ENCODE measurements at regions not wholly inside any gene's neighbourhood (a gene's known extent, or its start where the extent isn't known, plus 50 kb on each side); places are given as distances from the start of the nearest gene placed in this dataset.

- peaks cover 0 to 4% (median 2%) of the 10 kb centered on the region in 3 donors for H3K27me3 Mint-ChIP-seq (ENCODE audit: low read depth in 3 of 3)
- Histone ChIP-seq H3K79me2 (ENCODE audit: insufficient read depth, low read length) (no peaks in the 10 kb centered on the region), H3K4me1 (ENCODE audit: control insufficient read depth in 1 of 2, insufficient read depth in 2 of 2, low read length in 2 of 2) (no peaks in the 10 kb centered on the region), H3K9ac (ENCODE audit: insufficient read depth, low read length, poor library complexity, severe bottlenecking) (no peak overlapping the region), H3K4me2 (replicated peaks; ENCODE audit: extremely low read depth, low read length, poor library complexity, severe bottlenecking) (no peak overlapping the region), H3K27ac (ENCODE audit: low read depth in 1 of 2, low read length in 2 of 2) (no peak overlapping the region), H2AFZ (ENCODE audit: insufficient read depth, low read depth, low read length, poor library complexity, severe bottlenecking) (no peak overlapping the region), H4K20me1 (ENCODE audit: insufficient read depth, low read length) (no peaks in the 10 kb centered on the region), H3K9me3 (replicated peaks in 1 of 2; ENCODE audit: control insufficient read depth in 1 of 2, insufficient read depth in 1 of 2, low read length in 2 of 2) (peaks cover 0 to 3% of the 10 kb centered on the region in 2 donors), H3K36me3 (replicated peaks in 1 of 2; ENCODE audit: control insufficient read depth in 1 of 2, insufficient read depth in 2 of 2, low read length in 2 of 2) (no peaks in the 10 kb centered on the region), H3K27me3 (ENCODE audit: control insufficient read depth in 2 of 2, insufficient read depth in 2 of 2, low read length in 2 of 2) (no peaks in the 10 kb centered on the region), H3K4me3 (replicated peaks in 1 of 3; ENCODE audit: low read depth in 2 of 3, low read length in 3 of 3) (no peak overlapping the region)
- 100% methylated on average over 1 of the region's 5 CpGs for WGBS (ENCODE audit: insufficient coverage)
- H3K9me3 Mint-ChIP-seq = peaks cover 0 to 10% (median 5%) of the 10 kb centered on the region in 7 donors
- no peak overlapping the region for H3K4me3 Mint-ChIP-seq
- DNase-seq = no peak
- H3K4me1 Mint-ChIP-seq = no peaks in the 10 kb centered on the region
- TF ChIP-seq CTCF (IDR thresholded peaks at IDR 0.05) = no peak
- no peaks in the 10 kb centered on the region for H3K36me3 Mint-ChIP-seq
- no peak overlapping the region for H3K27ac Mint-ChIP-seq
- intact Hi-C loops (cut with micrococcal nuclease) = no loop called here
Observed at GRCh38 chr4:100022792-100023222, 72.7 kb upstream of the H2AZ1 start.

GRCh38 chr4:100019821-100020220, 69.7 kb upstream of the H2AZ1 start:
- Histone ChIP-seq H3K4me1 (ENCODE audit: control insufficient read depth in 1 of 2, insufficient read depth in 2 of 2, low read length in 2 of 2) (no peaks in the 10 kb centered on the region), H3K9ac (ENCODE audit: insufficient read depth, low read length, poor library complexity, severe bottlenecking) (no peak overlapping the region), H3K36me3 (replicated peaks in 1 of 2; ENCODE audit: control insufficient read depth in 1 of 2, insufficient read depth in 2 of 2, low read length in 2 of 2) (no peaks in the 10 kb centered on the region), H2AFZ (ENCODE audit: insufficient read depth, low read depth, low read length, poor library complexity, severe bottlenecking) (no peak overlapping the region), H3K9me3 (replicated peaks in 1 of 2; ENCODE audit: control insufficient read depth in 1 of 2, insufficient read depth in 1 of 2, low read length in 2 of 2) (peaks cover 0 to 3% of the 10 kb centered on the region in 2 donors), H3K4me3 (replicated peaks in 1 of 3; ENCODE audit: low read depth in 2 of 3, low read length in 3 of 3) (no peak overlapping the region), H4K20me1 (ENCODE audit: insufficient read depth, low read length) (no peaks in the 10 kb centered on the region), H3K27me3 (ENCODE audit: control insufficient read depth in 2 of 2, insufficient read depth in 2 of 2, low read length in 2 of 2) (no peaks in the 10 kb centered on the region), H3K27ac (ENCODE audit: low read depth in 1 of 2, low read length in 2 of 2) (no peak overlapping the region), H3K79me2 (ENCODE audit: insufficient read depth, low read length) (no peaks in the 10 kb centered on the region), H3K4me2 (replicated peaks; ENCODE audit: extremely low read depth, low read length, poor library complexity, severe bottlenecking) (no peak overlapping the region)
- Mint-ChIP-seq H3K4me3 (no peak overlapping the region), H3K27ac (no peak overlapping the region), H3K9me3 (peaks cover 0 to 10% (median 3%) of the 10 kb centered on the region in 7 donors), H3K27me3 (ENCODE audit: low read depth in 3 of 3) (peaks cover 0 to 6% (median 2%) of the 10 kb centered on the region in 3 donors), H3K36me3 (no peaks in the 10 kb centered on the region), H3K4me1 (no peaks in the 10 kb centered on the region)
- intact Hi-C loops (cut with micrococcal nuclease) = no loop called here
- no peak for TF ChIP-seq CTCF (IDR thresholded peaks at IDR 0.05)
- WGBS (ENCODE audit: insufficient coverage) = no CpG with 5 or more reads among the region's 1 CpG
- DNase-seq = no peak
